Endometrium (tissue), 2 donors: ENCODE measurements at regions not wholly inside any gene's neighbourhood (a gene's known extent, or its start where the extent isn't known, plus 50 kb on each side); places are given as distances from the start of the nearest gene placed in this dataset.

Experiments
- FAIRE-seq: peaks from 2 replicates; lab custom pipeline; 2012; peaks lifted over from hg19 to GRCh38; lab: Jason Lieb, UNC
- donor health status: control.
- donor health status: control.

DNA sequence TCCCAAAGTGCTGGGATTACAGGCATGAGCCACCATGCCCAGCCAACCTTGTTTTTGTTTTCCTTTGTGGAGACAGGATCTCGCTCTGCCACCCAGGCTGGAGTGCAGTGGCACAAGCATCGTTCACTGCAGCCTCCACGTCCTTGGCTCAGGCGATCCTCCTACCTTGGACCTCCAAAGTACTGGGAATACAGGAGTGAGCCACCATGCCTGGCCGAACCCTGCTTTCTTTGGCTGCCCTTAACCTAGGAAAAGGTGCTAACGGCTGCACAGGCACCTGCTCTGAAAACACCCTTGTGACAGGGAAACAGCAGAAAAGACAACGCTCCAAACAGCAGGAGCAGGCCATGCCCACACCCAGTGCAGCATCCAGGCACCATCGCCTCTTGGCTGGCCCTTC lies 71.9 kb downstream of the OAT start:
- no peak for FAIRE-seq

DNA sequence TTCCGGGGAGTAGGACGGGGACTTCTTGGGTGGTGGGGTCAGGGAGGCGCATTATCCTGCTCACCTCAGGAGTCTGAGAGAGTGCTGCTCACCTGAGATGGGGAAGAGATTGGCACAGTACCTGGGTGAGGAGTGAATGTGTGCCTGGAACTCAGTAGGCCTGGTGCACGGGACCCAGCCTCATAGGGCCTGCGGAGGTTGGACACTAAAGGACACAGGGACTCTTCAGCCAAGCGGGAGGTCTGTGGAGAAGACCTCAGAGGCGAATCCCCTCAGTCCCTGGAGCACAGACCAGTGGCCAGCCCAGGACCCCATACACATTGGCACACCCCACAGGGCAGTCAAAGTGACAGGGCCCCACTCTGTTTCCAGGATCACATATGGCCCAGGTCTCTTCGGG lies 73.2 kb downstream of the OAT start:
- FAIRE-seq, result no peak

DNA sequence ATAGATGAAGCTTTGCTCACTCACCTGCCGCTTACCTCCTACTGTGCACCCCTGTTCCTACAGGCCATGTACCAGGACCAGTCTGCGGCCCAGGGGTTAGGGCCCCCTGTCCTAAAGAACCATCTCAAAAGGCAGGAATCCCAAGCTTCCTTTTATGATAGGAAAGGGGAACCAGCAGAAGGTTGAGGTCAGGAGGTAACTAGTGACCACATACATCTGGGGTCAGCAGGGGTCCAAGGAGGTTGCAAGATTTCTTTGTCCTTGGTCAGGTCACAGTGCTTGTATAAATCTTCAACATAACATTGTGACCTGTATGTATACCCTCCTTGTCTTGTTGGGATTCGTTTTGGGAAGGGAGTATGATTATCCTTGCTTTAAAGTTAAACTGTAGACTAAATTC lies 73.8 kb downstream of the OAT start:
- FAIRE-seq, result no peak

DNA sequence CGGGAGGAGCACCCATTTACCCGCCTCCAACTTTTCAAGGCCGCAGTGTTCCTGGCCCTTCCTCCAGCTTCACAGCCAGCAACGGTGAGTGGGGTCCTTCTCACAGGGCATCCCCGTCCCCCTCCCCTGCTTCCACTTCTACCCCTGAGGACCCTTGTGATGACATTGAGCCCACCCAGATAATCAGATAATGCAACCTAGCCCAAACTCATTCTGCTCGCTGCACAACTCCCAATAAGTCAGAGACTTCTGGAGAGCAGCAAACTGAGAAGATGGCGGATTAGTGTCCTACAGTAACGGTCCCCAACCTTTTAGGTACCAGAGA lies 74.5 kb downstream of the OAT start:
- no peak for FAIRE-seq

DNA sequence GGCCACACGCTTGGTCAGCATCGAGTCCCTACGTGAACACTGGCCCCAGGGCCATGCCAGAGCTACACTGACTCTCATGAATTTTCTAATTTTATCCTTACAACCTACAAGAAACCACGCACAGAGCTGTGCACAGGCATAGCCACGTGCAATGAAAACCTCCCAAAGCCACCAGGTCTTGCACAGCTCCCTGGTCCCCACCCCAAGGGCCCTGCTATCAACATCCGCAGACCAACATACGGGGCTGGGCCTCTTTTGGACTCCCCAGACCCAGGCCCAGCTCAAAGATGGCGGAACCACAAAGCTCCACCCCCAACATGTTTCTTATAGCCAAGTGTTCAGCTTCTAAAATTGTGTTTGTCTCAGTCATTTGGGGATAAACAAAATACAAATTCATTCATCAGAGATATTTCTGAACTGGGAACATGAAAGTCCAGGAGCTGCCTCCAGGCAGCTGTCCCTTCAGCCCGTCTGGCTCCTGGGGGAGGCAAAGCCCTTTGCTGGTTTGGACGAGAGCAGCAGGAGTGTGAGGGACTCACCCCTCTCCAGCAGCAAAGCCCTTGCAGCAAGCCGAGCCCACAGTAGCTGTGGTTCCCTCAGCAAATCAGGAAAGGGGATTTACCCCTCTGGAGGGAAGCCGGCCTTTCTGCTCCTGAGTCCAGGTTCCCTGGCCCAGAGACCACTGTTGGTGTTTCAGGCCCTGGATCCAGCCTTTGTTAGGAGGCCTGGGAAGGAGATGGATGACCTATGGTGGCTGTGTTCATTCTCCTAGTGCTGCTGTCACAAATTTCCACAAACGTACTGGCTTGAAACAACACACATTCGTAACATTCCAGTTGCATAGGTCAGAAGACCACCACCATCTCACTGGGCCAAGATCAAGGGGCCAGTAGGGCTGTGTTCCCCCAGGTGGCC lies 75.1 kb downstream of the OAT start:
- FAIRE-seq, result no peak

DNA sequence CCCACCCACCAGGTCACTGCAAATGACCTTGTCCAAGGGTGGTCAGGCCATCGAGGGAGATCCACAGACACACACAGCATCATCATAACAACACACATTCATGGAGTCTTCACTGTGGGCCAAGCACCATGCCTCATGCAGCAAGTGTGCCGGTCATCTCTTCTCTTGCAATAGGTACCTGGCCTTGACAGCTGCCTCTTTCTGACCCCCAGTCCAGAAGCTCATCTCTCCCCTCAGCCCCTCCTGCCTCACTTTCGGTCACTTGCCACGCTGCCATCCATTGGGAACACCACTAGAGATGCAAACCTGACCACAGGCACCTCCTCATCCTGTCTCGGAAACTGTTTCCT lies 75.9 kb downstream of the OAT start:
- FAIRE-seq, result no peak

DNA sequence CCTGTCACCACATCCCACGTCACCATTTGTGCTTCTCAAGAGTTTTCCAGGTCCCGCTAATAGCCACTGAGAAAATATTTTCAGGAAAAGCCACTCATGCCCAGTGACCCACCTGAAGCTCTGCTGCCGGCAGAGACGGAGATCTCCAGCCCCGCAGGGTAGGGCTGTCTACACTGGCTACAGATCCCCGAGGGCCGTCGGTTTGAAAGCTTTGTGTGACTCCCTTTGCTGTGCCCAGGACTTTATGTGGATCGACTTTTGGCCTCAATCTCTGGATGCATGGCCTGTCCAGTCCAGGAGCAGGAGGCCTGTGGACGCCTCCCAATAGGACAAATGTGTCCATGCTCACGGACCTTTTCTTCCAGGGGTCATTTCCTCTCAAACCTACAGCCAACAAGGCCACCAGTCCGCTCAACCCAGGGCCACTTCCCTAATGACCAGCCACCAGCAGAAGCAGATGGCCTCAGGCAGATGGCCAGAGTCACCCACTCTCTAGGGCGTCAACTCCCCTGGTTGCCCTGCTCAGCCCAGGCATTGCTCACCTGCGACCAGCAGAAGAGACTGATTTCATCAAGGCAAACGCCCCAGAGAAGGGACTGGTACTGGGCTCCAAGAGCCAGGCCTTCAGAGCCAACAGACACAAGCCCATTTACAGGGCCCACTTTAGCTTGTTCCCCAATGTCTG lies 76.4 kb downstream of the OAT start:
- no peak for FAIRE-seq

DNA sequence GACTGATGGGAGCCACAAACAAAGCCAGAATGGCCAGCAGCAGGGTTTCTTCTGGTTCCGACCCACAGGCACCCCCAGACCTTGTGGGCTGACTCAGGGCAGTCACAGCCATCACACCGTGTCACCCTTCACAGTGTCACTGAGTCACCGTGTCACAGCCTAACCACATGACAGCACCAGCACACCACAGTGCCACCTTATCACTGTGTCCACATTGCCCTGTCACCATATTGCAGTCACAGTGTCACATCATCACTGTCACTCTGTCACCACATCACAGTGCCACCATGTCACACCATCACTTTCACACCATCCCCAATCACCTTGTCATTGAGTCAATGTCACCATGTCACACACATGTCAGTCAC lies 77.0 kb downstream of the OAT start:
- FAIRE-seq, result no peak

DNA sequence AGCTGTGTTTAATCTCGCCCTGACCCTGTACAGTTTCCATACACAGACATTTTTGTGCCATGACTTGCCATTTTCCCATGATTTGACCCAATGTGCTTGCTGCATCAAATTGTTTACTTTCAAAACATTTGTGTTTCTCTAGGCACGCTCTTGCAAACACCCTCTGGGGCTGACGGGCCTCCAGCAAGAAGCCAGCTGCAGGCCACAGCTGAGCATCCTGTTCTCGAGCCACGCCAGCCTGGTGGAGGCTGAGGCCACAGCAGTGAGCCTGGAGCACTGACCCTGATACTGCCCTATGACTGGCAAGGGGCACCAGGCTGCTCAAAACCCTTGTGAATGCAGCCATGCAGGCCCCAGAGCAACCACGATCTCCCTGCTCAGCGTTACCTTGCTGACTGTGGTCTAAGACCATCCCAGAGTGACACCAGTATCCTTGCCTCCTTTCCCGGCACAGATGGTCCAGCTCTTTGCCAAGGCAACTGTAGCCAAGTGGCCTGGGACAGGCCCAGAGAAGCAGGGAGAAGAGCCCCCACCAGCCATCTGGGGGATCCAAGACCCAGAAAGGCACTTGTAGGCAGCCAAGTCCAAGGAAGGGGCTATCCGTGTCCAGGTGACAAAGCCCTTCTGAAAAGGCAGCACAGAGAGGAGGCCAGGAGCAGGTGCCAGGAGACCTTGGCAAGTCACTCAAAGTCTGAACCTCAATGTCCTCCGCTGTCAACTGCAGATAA lies 78.5 kb downstream of the OAT start:
- FAIRE-seq, result peak; percentile 83

DNA sequence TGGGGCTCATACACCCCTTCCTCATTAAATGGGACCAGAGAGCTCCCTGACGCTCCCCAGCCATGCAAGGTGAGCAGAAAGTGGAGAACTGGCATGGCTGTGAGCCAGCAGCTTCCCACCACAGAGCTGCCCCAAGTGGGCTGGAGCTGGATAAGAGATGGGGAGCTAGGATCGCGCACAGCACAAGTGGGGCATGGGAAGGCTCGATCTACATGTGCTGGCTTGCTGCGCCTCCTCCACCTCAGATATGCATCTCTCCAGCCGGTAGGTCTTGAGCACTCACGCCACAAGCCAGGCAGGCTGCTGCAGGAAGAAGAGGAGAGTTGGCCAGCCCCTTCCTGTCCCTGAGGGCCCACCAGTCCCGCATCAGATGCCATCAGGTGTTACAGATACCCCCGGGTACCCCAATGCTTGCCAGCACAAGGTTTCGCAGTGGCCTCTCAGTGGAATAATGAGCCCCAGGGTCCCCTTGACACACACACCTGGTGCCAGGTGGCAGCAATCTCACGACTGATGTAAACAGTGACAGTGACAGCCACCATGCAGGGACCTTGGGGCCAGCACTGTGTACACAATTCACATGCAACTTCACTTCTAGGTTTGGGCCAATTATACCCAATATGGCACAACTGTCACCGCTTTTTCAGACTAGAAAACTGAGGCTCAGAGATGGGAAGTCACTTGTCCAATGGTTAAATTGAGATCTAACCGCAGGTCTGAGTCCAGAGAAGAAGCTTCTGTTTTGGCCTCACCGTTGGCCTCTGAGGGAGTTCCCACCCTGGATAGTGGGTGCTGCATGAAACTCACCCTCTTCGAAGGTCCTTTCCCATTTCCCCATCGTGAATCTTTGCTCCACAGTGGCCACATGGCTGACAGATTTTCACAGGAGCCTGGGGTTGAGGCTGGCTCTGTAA lies 79.3 kb downstream of the OAT start:
- no peak for FAIRE-seq

DNA sequence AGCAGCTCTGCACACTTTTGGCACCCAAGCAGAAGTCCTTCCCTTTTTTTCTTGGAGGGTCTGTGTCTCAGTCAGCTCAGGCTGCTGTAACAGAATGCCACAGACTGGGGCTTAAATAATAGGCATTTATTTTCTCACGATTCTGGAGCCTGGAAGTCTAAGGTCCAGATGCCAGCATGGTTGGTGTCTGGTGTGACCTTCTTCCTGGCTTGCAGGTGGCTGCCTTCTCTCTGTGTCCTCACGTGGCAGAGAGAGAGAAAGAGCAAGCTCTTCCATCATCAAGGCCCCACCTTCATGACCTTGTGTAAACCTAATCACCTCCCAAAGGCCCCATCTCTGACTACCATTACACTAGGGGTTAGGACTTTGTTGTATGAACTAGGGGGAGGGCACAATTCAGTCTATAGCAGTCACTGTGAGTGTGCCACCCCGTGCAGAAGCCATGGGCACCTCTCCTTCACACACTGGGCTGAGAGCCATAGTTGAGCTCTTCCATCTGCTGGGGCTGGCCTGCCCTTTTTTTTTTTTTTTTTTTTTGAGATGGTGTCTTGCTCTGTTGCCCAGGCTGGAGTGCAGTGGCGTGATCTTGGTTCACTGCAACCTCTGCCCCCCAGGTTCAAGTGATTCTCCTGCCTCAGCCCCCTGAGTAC lies 80.3 kb downstream of the OAT start:
- no peak for FAIRE-seq

DNA sequence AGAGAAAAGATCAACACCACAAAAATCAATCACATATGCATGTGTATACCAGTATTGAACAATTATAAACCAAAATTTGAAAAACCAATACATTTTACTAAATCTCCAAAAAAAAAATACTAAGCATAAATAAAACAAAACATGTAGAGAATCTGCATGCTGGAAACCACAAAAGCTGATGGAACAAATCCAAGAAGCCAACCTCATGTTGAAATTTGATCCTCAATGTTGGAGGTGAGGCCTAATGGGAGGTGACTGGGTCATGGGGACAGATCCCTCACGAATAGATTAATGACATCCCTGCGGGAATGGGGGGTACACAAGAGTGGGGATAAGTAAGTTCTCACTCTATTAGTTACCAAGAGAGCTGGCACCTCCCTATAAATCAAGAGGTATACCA lies 82.5 kb downstream of the OAT start:
- no peak for FAIRE-seq

DNA sequence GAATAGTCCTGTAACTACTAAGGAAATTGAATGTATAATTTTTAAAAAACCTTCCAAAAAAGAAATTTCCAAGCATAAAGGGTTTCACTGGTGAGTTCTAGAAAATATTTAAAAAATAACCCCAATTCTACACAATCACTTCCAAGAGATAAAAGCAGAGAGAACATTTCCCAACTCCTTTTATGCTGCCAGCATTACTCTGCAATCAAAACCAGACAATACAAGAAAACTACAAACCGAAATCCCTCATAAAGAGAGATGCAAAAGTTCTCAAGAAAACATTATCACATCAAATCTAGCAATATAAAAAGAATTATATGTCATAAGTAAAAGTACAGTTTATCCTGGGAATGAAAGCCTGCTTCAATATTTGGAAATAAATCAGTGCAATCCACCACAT lies 84.8 kb downstream of the OAT start:
- no peak for FAIRE-seq

DNA sequence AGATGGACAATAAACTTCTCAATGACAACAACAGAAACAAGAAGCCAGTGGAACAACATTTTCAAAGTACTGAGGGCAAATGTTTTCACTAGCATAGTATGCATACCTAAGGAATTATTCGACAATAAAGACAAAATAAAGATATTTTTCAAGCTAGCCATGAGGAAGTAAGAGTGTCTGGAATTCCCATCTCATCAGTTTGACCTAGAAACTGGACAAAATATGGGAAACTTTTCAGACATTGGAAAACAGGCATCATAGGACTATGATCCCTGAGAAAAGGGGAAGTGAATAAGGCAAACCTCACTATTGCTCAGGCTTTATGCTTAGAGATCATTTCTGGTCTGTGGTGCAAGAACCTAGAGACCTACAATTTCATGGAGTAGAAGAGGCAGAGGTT lies 86.3 kb downstream of the OAT start:
- FAIRE-seq, result no peak

DNA sequence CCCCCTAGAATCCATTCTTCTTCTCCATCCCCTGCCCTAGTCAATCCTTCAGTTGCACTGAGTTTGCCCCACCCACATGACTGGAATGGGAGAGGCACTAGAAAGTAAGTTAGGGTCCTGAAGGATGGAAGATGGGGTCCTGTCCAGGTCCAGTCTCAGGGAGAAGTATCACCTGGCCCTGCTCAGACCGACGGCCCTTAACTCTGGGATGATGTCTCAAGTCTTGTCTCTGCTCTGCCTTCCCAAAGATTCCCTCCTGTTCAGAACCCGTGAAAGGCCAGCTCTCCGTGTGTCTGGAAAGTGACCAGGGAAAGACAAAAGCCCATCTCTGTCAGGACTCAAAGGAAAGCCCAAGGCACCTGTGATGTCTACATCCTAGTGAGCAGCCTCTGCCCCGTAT lies 88.8 kb downstream of the OAT start:
- no peak for FAIRE-seq

DNA sequence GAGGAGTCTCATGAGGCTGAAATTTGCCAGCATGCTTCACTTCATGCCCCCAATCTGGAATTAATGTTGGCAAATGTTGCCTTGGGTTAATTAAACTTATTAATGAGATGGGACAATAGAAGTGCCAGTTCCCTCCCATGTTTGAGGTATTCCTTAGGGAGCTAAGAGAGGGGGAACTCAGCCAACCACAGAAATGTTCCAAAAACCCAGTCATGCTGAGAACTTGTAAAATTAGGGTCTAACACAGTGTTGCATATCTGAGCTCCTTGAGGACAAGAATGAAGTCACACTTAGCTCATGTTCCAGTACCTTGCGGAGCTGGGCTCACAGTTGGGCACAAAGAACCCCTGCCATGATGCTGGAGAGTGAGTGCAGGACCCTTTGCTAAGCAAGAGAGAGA lies 89.4 kb downstream of the OAT start:
- FAIRE-seq, result no peak

DNA sequence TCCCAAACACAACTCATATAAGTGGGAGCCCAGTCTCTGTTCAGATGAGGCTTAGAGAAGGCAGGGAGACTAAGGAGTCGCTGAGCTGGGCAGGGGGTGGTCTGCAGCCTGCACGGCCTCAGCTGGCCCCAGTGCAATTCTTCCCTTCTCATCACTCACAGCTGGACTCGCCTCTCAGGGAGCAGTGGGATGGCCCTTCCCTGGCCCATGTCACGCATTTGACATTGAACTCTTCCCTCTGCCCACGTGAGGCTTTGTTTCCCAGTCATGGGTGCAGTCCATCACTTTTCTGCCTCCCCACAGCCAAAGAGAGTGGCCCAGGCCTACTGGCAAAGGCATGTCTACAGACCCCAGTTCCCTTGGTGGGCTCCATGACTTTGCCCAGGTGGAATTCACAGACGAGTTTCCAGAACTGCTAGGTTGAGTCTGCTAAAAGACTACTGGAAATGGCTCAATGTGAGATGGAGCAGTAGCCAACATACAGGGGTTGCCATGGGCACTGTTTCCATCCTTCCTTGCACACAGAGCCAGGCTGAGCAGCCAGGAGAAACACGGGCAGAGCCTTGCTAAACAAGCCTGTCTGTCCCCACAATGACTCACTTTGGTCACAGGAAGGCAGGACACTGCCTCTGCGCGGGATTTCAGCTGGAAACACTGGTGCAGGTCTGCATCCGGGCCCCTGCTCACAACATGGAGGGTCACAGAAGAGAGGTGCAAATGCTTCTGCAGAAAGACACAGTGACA lies 90.1 kb downstream of the OAT start:
- FAIRE-seq, result no peak

DNA sequence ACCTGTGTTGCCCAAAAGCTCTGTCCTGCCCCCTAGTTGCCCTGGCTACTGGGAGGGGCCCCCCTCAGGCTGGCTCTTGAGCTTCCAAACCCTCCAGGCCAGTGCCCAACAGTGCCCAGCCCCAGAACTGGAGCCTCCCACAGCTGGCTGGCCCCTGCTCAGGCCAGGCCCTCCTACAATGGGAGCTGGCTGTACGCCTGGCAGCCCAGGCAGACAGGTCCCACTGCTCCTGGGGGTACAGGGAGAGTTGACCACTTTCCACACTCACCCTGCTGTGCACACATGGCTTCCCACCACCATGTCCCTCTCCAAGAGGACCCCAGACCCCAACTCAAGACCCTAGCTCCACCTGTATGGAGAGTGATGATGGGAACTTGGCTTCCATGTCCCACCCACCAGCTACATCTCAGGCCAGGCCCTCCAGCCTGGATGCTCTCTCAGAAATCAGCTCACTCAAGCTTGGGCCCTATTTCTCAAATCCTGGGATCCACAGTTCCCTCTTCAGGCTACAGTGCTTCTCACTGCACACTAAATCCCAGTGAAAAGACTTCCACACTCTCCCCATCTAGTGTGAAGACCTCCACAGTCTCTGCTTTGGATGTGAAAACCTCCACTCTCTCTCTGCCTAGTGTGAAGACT lies 92.6 kb downstream of the OAT start:
- FAIRE-seq, result no peak

DNA sequence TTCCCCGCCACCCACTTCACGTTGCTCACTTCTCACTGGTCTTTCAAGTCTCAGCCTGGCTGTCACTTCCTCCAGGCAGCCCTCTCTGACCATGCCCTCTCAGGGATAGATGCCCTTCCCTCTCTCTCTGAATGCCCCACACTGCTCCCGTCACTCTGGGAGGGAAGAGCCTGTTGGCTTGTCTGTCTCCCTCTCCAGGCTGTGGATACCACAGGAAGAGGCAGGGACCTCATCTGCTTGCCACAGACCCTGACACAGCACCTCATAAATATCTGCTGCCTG lies 93.1 kb downstream of the OAT start:
- no peak for FAIRE-seq

DNA sequence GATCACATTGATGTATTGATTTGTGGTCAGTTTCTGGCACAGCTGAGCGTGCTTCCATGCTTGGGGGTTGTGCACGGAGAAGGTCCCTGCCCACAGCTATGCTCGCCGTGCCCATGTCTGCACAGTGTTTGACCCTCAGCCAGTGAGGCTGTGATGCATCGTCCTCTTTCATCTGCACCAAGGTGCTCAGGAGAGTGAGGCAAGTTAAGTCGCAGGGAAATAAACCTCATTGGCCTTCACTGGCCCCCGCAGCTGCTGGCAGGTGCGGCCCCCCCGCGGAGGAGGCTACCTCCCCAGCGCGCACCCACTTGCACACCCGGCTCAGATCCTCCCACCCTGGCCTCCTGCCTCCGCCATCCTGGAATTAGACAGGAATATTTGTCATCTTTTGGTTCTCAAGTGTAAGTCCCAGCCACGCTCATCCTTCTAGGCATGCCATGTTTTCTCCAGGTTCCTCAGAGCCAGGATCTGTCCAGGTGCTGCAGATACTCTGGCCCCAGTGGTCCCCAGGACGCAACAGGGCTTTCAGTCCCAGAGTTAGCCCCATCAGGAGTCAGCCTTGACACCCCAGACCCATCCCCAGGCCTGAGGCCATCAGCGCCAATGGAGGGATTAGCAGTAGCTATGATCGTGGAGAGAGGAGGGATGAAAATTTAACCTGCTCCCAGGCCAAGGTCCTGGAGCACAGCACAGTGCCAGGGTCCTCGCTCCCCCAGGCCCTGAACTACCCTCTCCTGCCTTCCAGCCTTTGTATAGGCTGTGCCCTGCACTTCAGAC lies 93.7 kb downstream of the OAT start:
- no peak for FAIRE-seq
